H1 (cell line): ENCODE measurements at regions not wholly inside any gene's neighbourhood (a gene's known extent, or its start where the extent isn't known, plus 50 kb on each side); places are given as distances from the start of the nearest gene placed in this dataset.

ENCODE experiments used
- CTCF ChIA-PET: fragments of 300-600 bp; sonication (Branson Sonifier 250); formaldehyde crosslinking; loops from one replicate; lab custom pipeline; 2021; ENCODE audit not compliant: partially characterized antibody; lab: Charles Lee
- POLR2A ChIA-PET: fragments of 300-600 bp; sonication (Branson Sonifier 250); formaldehyde crosslinking; loops from one replicate; lab custom pipeline; 2021; ENCODE audit warnings: inconsistent platforms; ENCODE audit not compliant: partially characterized antibody; lab: Charles Lee
- DNase-seq, 2 experiments: peaks; one replicate each; pipeline versions ENCODE4 v3.0.0 to v3.0.0-alpha.2; 2010 to 2022; ENCODE audit warnings: low spot score in 2 of 2, low read depth in 1 of 2, mixed read lengths in 1 of 2
- FAIRE-seq: peaks from 2 replicates; lab custom pipeline; 2011; peaks lifted over from hg19 to GRCh38; lab: Jason Lieb, UNC
- H2AFZ ChIP-seq: 2 replicates; pipeline ENCODE4 v1.8.1; 2012; ENCODE audit warnings: low read length, inconsistent platforms
- H2AK5ac ChIP-seq: 2 replicates; pipeline ENCODE4 v1.6.1; 2013; ENCODE audit warnings: low read depth, low read length
- H2BK120ac ChIP-seq: replicated peaks from 2 replicates; pipeline ENCODE3; 2013; ENCODE audit warnings: low read depth, low read length, inconsistent platforms
- H2BK12ac ChIP-seq: 2 replicates; pipeline ENCODE4 v1.6.1; 2013; ENCODE audit warnings: low read depth, low read length
- H2BK15ac ChIP-seq: 2 replicates; pipeline ENCODE4 v1.6.1; 2013; ENCODE audit warnings: low read length
- H2BK20ac ChIP-seq: 2 replicates; pipeline ENCODE4 v1.6.1; 2013; ENCODE audit warnings: low read length
- H2BK5ac ChIP-seq: 2 replicates; pipeline ENCODE4 v1.6.1; 2013; ENCODE audit warnings: low read depth, low read length
- H3K14ac ChIP-seq: 2 replicates; pipeline ENCODE4 v1.6.1; 2013; ENCODE audit warnings: inconsistent platforms; ENCODE audit not compliant: insufficient read length
- H3K18ac ChIP-seq: 2 replicates; pipeline ENCODE4 v1.6.1; 2013; ENCODE audit warnings: low read length; ENCODE audit errors: extremely low read depth
- H3K23ac ChIP-seq: 2 replicates; pipeline ENCODE4 v1.6.1; 2013; ENCODE audit warnings: inconsistent platforms; ENCODE audit not compliant: insufficient read length
- H3K23me2 ChIP-seq: 2 replicates; pipeline ENCODE4 v1.6.1; 2013; ENCODE audit warnings: low read depth, low read length
- H3K27ac ChIP-seq: 2 replicates; pipeline ENCODE4 v1.6.1; 2011; ENCODE audit warnings: low read depth, low read length, inconsistent platforms
- H3K27me3 ChIP-seq, 4 experiments: replicated peaks in 1 of 4; 1 replicate in 1 of 4; 2 replicates in 3 of 4; pipeline versions ENCODE4 v1.6.1 to v1.8.1; 2011 to 2013; ENCODE audit warnings: low read length in 3 of 4, mild to moderate bottlenecking in 3 of 4, inconsistent platforms in 2 of 4, mixed read lengths in 2 of 4, moderate library complexity in 1 of 4; ENCODE audit not compliant: control insufficient read depth in 3 of 4, insufficient read depth in 3 of 4; ENCODE audit errors: extremely low read depth in 1 of 4
- H3K36me3 ChIP-seq, 4 experiments: 2 replicates each; pipeline versions ENCODE4 v1.6.1 to v1.8.1; 2011 to 2013; ENCODE audit warnings: mild to moderate bottlenecking in 4 of 4, low read length in 3 of 4, moderate library complexity in 2 of 4, control low read depth in 1 of 4, inconsistent platforms in 1 of 4; ENCODE audit not compliant: insufficient read depth in 4 of 4, control insufficient read depth in 2 of 4
- H3K4ac ChIP-seq: replicated peaks from 2 replicates; pipeline ENCODE3; 2013; ENCODE audit warnings: low read length, low read depth, mixed read lengths, inconsistent platforms; ENCODE audit not compliant: insufficient read length
- H3K4me1 ChIP-seq, 4 experiments: replicated peaks in 1 of 4; 1 replicate in 1 of 4; 2 replicates in 3 of 4; pipeline versions ENCODE4 v1.6.1 to v1.8.1; 2011 to 2013; ENCODE audit warnings: low read length in 3 of 4, inconsistent platforms in 2 of 4, mixed read lengths in 1 of 4; ENCODE audit not compliant: insufficient read depth in 4 of 4, control insufficient read depth in 3 of 4
- H3K4me2 ChIP-seq, 2 experiments: 2 replicates each; pipeline versions ENCODE4 v1.6.1 to v1.8.1; 2011 to 2013; ENCODE audit warnings: low read depth in 2 of 2, low read length in 2 of 2, control low read depth in 1 of 2, inconsistent platforms in 1 of 2, mild to moderate bottlenecking in 1 of 2; ENCODE audit not compliant: insufficient read depth in 1 of 2
- H3K4me3 ChIP-seq, 4 experiments: fragments of 200-600, 300-600 bp in 1 of 4; sonication (generic), shearing (Covaris generic), sonication (Bioruptor Twin) in 1 of 4; 2 replicates each; pipeline versions ENCODE4 v1.5.1 to v1.8.1; 2011 to 2016; ENCODE audit warnings: low read length in 4 of 4, low read depth in 3 of 4, control low read depth in 2 of 4, inconsistent platforms in 2 of 4, mild to moderate bottlenecking in 2 of 4, mixed read lengths in 1 of 4, moderate library complexity in 1 of 4; ENCODE audit not compliant: insufficient read depth in 2 of 4; ENCODE audit errors: extremely low read depth in 1 of 4
- H3K56ac ChIP-seq: replicated peaks from 2 replicates; pipeline ENCODE3; 2013; ENCODE audit warnings: low read depth, mild to moderate bottlenecking, mixed read lengths, low read length, inconsistent platforms; ENCODE audit not compliant: insufficient read length
- H3K79me1 ChIP-seq: 2 replicates; pipeline ENCODE4 v1.6.1; 2013; ENCODE audit warnings: low read depth, low read length, control low read depth
- H3K79me2 ChIP-seq, 2 experiments: 2 replicates each; pipeline versions ENCODE4 v1.6.1 to v1.8.1; 2012 to 2013; ENCODE audit warnings: low read length in 2 of 2, mild to moderate bottlenecking in 2 of 2, inconsistent platforms in 1 of 2; ENCODE audit not compliant: insufficient read depth in 2 of 2, control insufficient read depth in 1 of 2
- H3K9ac ChIP-seq, 4 experiments: replicated peaks in 1 of 4; 1 replicate in 1 of 4; 2 replicates in 3 of 4; pipeline versions ENCODE4 v1.6.1 to v1.8.1; 2011 to 2013; ENCODE audit warnings: low read depth in 3 of 4, low read length in 3 of 4, control low read depth in 2 of 4, mild to moderate bottlenecking in 2 of 4, moderate library complexity in 2 of 4, inconsistent platforms in 1 of 4; ENCODE audit errors: extremely low read depth in 1 of 4
- H3K9me3 ChIP-seq, 2 experiments: 2 replicates each; pipeline versions ENCODE4 v1.6.1 to v1.8.1; 2012 to 2013; ENCODE audit warnings: mild to moderate bottlenecking in 2 of 2, moderate library complexity in 2 of 2, control low read depth in 1 of 2, inconsistent platforms in 1 of 2, low read depth in 1 of 2, low read length in 1 of 2, mixed read lengths in 1 of 2; ENCODE audit not compliant: insufficient read depth in 2 of 2
- H4K20me1 ChIP-seq, 2 experiments: replicated peaks in 1 of 2; 2 replicates each; pipeline versions ENCODE3 to v1.8.1; 2011 to 2013; ENCODE audit warnings: inconsistent platforms in 2 of 2, low read length in 2 of 2, mild to moderate bottlenecking in 1 of 2; ENCODE audit not compliant: insufficient read depth in 2 of 2, control insufficient read depth in 1 of 2
- H4K5ac ChIP-seq: 2 replicates; pipeline ENCODE4 v1.6.1; 2013; ENCODE audit warnings: low read length, low read depth, mixed read lengths, inconsistent platforms; ENCODE audit not compliant: insufficient read length
- H4K8ac ChIP-seq: 2 replicates; pipeline ENCODE4 v1.8.0; 2013; ENCODE audit warnings: mild to moderate bottlenecking, moderate library complexity, low read length, inconsistent platforms; ENCODE audit not compliant: insufficient read depth; ENCODE audit errors: extremely low read depth
- H4K91ac ChIP-seq: replicated peaks from 2 replicates; pipeline ENCODE3; 2013; ENCODE audit warnings: low read length, mixed read lengths, inconsistent platforms; ENCODE audit not compliant: insufficient read length
- CTBP2 ChIP-seq: IDR thresholded peaks from 2 replicates; pipeline ENCODE4 v1.7.0; 2011; ENCODE audit warnings: borderline replicate concordance, mild to moderate bottlenecking, moderate library complexity, mixed read lengths, low read length; ENCODE audit not compliant: insufficient read depth, insufficient read length
- WGBS, 2 experiments: shearing (Covaris generic) in 1 of 2; methylation state at CpG; one replicate each; pipeline versions ENCODE4 v1.1.6 to v1.1.7; 2013 to 2015; ENCODE audit warnings: low lambda C conversion rate in 2 of 2, mixed read lengths in 2 of 2, inconsistent platforms in 1 of 2, low coverage in 1 of 2, missing lambda C conversion rate in 1 of 2; ENCODE audit not compliant: insufficient replicate concordance in 2 of 2, insufficient coverage in 1 of 2, insufficient read length in 1 of 2; ENCODE audit errors: extremely low coverage in 1 of 2, missing lambda C conversion rate in 1 of 2; 5-methylcytosine and 5-hydroxymethylcytosine counted together

GRCh38 chr17:69820876-69821473 is 254.1 kb upstream of the KCNJ16 start:
- no peak for TF ChIP-seq CTBP2
- no peak overlapping the region for H4K5ac ChIP-seq
- H3K23me2 ChIP-seq = no peaks in the 10 kb centered on the region
- no peak overlapping the region for H2BK20ac ChIP-seq
- no peak for DNase-seq
- H3K4me1 ChIP-seq = no peaks in the 10 kb centered on the region
- CTCF ChIA-PET = interaction anchor here (1.1 kb wide), 1 partner anchor 12 kb away, joined by 3 read pairs; no protein-coding TSS in a partner anchor
- POLR2A ChIA-PET = no interaction called here
- H3K79me1 ChIP-seq = no peaks in the 10 kb centered on the region
- no peaks in the 10 kb centered on the region for H3K36me3 ChIP-seq
- H3K79me2 ChIP-seq = no peaks in the 10 kb centered on the region
- H2BK12ac ChIP-seq = no peak overlapping the region
- no peak overlapping the region for H4K91ac ChIP-seq
- no peak overlapping the region for H3K23ac ChIP-seq
- no peak overlapping the region for H3K18ac ChIP-seq
- H2BK5ac ChIP-seq = no peak overlapping the region
- H3K14ac ChIP-seq = no peak overlapping the region
- H3K56ac ChIP-seq = no peak overlapping the region
- H2BK15ac ChIP-seq = no peak overlapping the region
- H2AFZ ChIP-seq = no peak overlapping the region
- no peak overlapping the region for H4K8ac ChIP-seq
- 86% methylated on average over 6 of the region's 6 CpGs; no CpG with 5 or more reads in 1 of the 2 experiments for WGBS, 2 experiments
- H2AK5ac ChIP-seq = no peak overlapping the region
- no peak overlapping the region for H3K4me2 ChIP-seq
- H2BK120ac ChIP-seq = no peak overlapping the region
- H3K9me3 ChIP-seq = peaks cover 10 to 13% of the 10 kb centered on the region in 2 experiments; a peak in 2 of 4 replicates
- H4K20me1 ChIP-seq = no peaks in the 10 kb centered on the region
- H3K4me3 ChIP-seq = no peak overlapping the region
- no peaks in the 10 kb centered on the region for H3K27me3 ChIP-seq
- no peak overlapping the region for H3K27ac ChIP-seq
- no peak overlapping the region for H3K9ac ChIP-seq
- H3K4ac ChIP-seq = no peak overlapping the region
- FAIRE-seq = no peak
